ENCODE measurements at regions not wholly inside any gene's neighbourhood (a gene's known extent, or its start where the extent isn't known, plus 50 kb on each side); places are given as distances from the start of the nearest gene placed in this dataset.

DNA sequence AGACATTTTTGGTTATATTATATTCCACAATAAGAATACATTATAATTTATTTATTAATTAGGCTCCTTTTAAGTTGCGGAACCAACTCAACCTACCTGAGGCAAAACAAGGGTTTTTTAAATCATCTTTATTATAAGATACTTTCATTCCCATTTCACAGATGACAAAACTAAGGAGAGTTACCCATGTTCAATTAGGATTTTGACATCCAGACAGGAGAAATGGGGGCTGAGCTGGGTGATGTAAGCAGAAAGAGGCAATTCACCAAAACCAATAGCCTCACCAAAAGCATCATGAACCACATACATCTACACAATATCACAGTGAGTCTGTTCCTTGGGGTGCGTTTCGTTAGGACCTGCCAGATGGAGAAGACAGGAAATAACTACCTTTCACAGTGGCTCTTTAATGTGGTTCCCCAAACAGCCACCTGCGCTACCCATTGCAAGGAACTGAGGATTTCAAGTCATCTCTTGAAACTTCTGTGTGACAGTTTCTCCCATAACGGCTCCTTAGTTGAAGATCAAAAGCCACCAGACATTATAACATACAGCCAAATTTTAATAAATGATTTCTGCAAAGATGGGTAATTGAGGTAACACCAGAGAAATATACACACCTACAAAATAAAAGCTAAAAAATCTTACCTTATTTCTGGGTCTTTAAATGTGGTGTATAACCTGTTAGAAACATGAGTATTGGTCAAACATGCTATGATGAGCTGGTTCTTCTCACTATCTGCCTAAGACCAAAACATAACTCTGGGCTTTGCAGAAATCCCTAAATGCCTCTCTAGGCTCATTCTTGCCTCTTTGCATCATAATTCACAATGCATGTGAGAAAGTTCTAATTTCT is 190.6 kb upstream of the LEF1 start:
- Histone ChIP-seq H3K4me3 (no peak overlapping the region), H3K36me3 (no peaks in the 10 kb centered on the region), H3K9me3 (no peaks in the 10 kb centered on the region), H3K9ac (ENCODE audit: low read depth in 2 of 2, low read length in 2 of 2) (no peak overlapping the region), H3K4me1 (no peaks in the 10 kb centered on the region), H3K27ac (no peak overlapping the region), H3K27me3 (no peaks in the 10 kb centered on the region)
- TF ChIP-seq, protein P1, sequence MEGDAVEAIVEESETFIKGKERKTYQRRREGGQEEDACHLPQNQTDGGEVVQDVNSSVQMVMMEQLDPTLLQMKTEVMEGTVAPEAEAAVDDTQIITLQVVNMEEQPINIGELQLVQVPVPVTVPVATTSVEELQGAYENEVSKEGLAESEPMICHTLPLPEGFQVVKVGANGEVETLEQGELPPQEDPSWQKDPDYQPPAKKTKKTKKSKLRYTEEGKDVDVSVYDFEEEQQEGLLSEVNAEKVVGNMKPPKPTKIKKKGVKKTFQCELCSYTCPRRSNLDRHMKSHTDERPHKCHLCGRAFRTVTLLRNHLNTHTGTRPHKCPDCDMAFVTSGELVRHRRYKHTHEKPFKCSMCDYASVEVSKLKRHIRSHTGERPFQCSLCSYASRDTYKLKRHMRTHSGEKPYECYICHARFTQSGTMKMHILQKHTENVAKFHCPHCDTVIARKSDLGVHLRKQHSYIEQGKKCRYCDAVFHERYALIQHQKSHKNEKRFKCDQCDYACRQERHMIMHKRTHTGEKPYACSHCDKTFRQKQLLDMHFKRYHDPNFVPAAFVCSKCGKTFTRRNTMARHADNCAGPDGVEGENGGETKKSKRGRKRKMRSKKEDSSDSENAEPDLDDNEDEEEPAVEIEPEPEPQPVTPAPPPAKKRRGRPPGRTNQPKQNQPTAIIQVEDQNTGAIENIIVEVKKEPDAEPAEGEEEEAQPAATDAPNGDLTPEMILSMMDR (IDR thresholded peaks at IDR 0.05) = no peak
- intact Hi-C loops (cut with DNase I) = no loop called here
- no peak for DNase-seq

DNA sequence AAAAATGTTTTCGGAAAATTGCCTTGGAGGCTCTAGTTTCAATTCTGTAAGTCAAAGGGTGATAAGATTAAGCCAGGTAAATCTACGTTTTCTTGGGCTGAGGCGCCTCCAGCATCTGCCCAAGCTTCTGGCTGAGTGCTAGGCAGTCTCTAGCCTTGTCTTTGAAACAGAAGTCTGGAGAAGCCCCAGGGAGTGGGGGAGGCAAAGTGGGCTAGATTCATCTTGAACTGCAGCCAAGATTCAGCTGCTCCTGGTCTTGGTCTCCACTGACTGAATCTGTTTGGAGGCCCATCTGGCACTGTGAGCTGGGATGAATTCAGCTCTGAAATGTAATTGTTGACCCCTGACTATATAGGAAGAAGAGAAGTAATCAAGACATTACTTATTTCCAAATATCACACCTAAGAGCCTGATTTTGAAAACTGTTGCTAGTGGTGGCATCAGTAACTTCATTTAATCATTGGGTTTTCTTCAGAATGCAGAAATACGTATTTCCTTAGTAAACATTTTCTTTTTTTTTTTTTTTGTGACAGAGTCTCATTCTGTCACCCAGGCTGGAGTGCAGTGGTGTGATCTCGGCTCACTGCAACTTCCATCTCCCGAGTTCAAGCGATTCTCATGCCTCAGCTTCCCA is 187.3 kb upstream of the LEF1 start:
- DNase-seq = no peak
- Histone ChIP-seq H3K4me1 (peaks cover 8% of the 10 kb centered on the region), H3K36me3 (no peaks in the 10 kb centered on the region), H3K9ac (ENCODE audit: low read depth in 2 of 2, low read length in 2 of 2) (no peak overlapping the region), H3K9me3 (no peaks in the 10 kb centered on the region), H3K4me3 (no peak overlapping the region), H3K27me3 (no peaks in the 10 kb centered on the region), H3K27ac (no peak overlapping the region)
- intact Hi-C loops (cut with DNase I) = no loop called here
- TF ChIP-seq, protein P1 (IDR thresholded peaks at IDR 0.05) = no peak

DNA sequence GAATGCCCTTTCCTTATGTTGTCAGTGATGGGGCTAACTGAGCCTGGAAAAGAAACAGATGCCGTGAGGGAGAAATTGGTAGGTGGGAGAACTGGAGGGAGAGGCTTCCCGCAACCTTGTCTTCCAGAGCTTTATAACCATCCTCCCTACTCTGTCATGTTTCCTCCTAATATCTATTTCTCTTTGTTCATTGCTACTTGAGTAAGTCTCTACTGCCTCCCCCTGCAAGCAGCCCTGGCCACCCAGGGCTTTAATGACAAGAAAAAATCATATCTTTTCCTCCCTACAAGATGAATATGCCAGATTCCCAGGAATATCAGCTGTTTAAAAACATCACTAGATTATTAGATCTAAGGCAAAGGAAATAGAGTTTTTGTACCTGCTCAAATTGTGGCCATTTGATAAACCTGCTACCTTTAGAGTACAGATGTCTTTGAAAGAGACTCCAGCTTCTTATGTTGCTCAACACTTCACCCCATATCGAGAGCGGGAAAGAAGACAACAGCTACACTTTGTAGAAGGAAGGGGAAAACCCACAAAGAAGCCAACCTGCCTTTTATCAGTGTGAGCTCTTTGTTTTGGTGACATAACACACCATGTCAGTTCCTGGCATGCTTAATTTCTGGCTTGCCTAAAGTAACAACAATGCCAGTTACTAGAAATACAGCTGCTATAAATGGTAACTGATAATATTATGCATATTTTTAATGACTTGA is 186.6 kb upstream of the LEF1 start:
- no peak for DNase-seq
- Histone ChIP-seq H3K27me3 (no peaks in the 10 kb centered on the region), H3K4me3 (no peak overlapping the region), H3K9ac (ENCODE audit: low read depth in 2 of 2, low read length in 2 of 2) (no peak overlapping the region), H3K36me3 (no peaks in the 10 kb centered on the region), H3K9me3 (no peaks in the 10 kb centered on the region), H3K4me1 (peaks cover 8% of the 10 kb centered on the region), H3K27ac (no peak overlapping the region)
- TF ChIP-seq, protein P1 (IDR thresholded peaks at IDR 0.05) = no peak
- intact Hi-C loops (cut with DNase I) = no loop called here

DNA sequence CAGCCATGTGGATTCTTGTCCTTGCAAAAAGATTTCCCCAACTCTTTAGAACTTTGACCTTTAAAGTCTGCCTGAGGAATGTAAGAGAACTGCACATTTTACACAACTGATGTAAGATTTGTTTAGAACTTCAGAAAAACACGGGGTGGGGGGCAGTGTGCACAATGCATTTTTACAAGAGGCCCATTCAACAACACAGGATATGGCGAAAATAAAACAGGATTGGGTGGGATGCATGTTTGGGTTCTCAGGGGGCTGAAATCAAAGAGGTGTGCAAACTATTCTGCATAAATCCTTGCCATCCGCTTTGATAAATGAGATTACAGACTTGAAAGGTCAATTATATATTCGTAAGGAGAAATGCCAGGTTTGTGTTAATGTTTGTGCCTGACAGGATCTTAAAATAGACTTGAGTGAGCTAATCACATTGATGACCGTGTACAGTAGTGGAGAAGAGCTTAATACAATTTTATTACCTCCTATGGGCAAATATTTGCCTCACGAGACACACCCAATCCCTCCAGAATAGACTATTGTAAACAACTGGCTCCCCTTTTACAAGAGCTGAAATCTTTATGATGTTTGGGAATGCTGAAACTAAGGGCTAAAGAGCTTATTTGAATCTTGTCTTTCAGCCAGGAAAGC is 184.1 kb upstream of the LEF1 start:
- H3K9me3 ChIP-seq = no peaks in the 10 kb centered on the region
- intact Hi-C loops (cut with DNase I) = no loop called here
- H3K4me3 ChIP-seq = no peak overlapping the region
- TF ChIP-seq, protein P1 (IDR thresholded peaks at IDR 0.05) = no peak
- H3K36me3 ChIP-seq = no peaks in the 10 kb centered on the region
- H3K9ac ChIP-seq (ENCODE audit: low read depth in 2 of 2, low read length in 2 of 2) = no peak overlapping the region
- no peak overlapping the region for H3K27ac ChIP-seq
- H3K4me1 ChIP-seq = peaks cover 8% of the 10 kb centered on the region
- H3K27me3 ChIP-seq = no peaks in the 10 kb centered on the region
- no peak for DNase-seq

DNA sequence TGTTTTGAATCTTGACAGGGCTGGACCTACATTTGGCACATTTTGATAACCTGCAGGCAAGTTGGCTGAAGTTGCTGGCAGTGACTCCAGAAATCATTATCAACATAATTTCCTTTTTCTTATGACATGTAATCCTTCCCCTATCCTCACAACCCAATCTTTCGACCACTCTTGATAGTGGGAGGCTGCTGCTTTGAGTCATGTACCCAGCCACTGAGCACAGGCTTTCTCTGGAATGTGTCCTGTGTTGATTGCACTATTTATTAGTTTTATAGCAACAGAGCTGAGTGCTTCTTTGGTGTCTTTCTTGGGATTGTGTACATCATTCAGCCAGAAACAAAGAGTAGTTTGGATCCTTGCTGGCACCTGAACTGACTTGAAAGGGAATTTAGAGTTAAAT is 183.1 kb upstream of the LEF1 start:
- no peaks in the 10 kb centered on the region for H3K27me3 ChIP-seq
- no peaks in the 10 kb centered on the region for H3K9me3 ChIP-seq
- intact Hi-C loops (cut with DNase I) = no loop called here
- no peak overlapping the region for H3K4me3 ChIP-seq
- DNase-seq = no peak
- no peaks in the 10 kb centered on the region for H3K36me3 ChIP-seq
- H3K4me1 ChIP-seq = peaks cover 8% of the 10 kb centered on the region
- H3K9ac ChIP-seq (ENCODE audit: low read depth in 2 of 2, low read length in 2 of 2) = no peak overlapping the region
- no peak overlapping the region for H3K27ac ChIP-seq
- TF ChIP-seq, protein P1 (IDR thresholded peaks at IDR 0.05) = no peak

Data from colonic mucosa (tissue), 4 donors.